Smooth muscle cell (in vitro differentiated cells): ENCODE measurements at regions not wholly inside any gene's neighbourhood (a gene's known extent, or its start where the extent isn't known, plus 50 kb on each side); places are given as distances from the start of the nearest gene placed in this dataset.

Experiments
- DNase-seq: peaks from one replicate; lab custom pipeline; 2025; ENCODE audit not compliant: unreplicated experiment; lab: John Stamatoyannopoulos, UW
- H2AFZ ChIP-seq: fragments of 200-600 bp; sonication (generic); 2 replicates; pipeline ENCODE4 v1.6.0; 2016; ENCODE audit warnings: antibody characterized with exemption, low read depth, mild to moderate bottlenecking
- H3F3A ChIP-seq: fragments of 200-600 bp; sonication (generic); 2 replicates; pipeline ENCODE4 v1.6.0; 2017; ENCODE audit warnings: antibody characterized with exemption, low read depth
- H3K27ac ChIP-seq: fragments of 200-600 bp; sonication (generic); 2 replicates; pipeline ENCODE4 v1.5.1; 2016; ENCODE audit warnings: low read depth, mild to moderate bottlenecking
- H3K27me3 ChIP-seq: fragments of 200-600 bp; sonication (generic); 2 replicates; pipeline ENCODE4 v1.6.1; 2016; ENCODE audit warnings: low read depth, mild to moderate bottlenecking
- H3K36me3 ChIP-seq: fragments of 200-600 bp; sonication (generic); 2 replicates; pipeline ENCODE4 v1.5.1; 2016; ENCODE audit warnings: low read depth
- H3K4me1 ChIP-seq: fragments of 200-600 bp; sonication (generic); 2 replicates; pipeline ENCODE4 v1.5.1; 2016; ENCODE audit warnings: low read depth
- H3K4me2 ChIP-seq: fragments of 200-600 bp; sonication (generic); 2 replicates; pipeline ENCODE4 v1.6.0; 2016; ENCODE audit warnings: mild to moderate bottlenecking
- H3K4me3 ChIP-seq: fragments of 200-600 bp; sonication (generic); 2 replicates; pipeline ENCODE4 v1.5.1; 2016; ENCODE audit warnings: mild to moderate bottlenecking
- H3K79me2 ChIP-seq: fragments of 200-600 bp; sonication (generic); 2 replicates; pipeline ENCODE4 v1.6.0; 2016; ENCODE audit warnings: low read depth, mild to moderate bottlenecking
- H3K9ac ChIP-seq: fragments of 200-600 bp; sonication (generic); 2 replicates; pipeline ENCODE4 v1.6.0; 2016; ENCODE audit warnings: low read depth
- H3K9me3 ChIP-seq: fragments of 200-600 bp; sonication (generic); replicated peaks from 2 replicates; pipeline ENCODE4 v1.5.1; 2016; ENCODE audit warnings: low read depth
- H4K20me1 ChIP-seq: fragments of 200-600 bp; sonication (generic); 2 replicates; pipeline ENCODE4 v1.6.0; 2016; ENCODE audit warnings: low read depth
- CTCF ChIP-seq: fragments of 200-600 bp; sonication (generic); IDR thresholded peaks from 2 replicates; pipeline ENCODE4 v1.5.1; 2017; ENCODE audit warnings: borderline replicate concordance, mild to moderate bottlenecking, antibody characterized with exemption; ENCODE audit not compliant: insufficient read depth, poor library complexity, severe bottlenecking
- WGBS: methylation state at CpG from one replicate; pipeline ENCODE4 v1.1.7; 2016; ENCODE audit warnings: low lambda C conversion rate; 5-methylcytosine and 5-hydroxymethylcytosine counted together

DNA sequence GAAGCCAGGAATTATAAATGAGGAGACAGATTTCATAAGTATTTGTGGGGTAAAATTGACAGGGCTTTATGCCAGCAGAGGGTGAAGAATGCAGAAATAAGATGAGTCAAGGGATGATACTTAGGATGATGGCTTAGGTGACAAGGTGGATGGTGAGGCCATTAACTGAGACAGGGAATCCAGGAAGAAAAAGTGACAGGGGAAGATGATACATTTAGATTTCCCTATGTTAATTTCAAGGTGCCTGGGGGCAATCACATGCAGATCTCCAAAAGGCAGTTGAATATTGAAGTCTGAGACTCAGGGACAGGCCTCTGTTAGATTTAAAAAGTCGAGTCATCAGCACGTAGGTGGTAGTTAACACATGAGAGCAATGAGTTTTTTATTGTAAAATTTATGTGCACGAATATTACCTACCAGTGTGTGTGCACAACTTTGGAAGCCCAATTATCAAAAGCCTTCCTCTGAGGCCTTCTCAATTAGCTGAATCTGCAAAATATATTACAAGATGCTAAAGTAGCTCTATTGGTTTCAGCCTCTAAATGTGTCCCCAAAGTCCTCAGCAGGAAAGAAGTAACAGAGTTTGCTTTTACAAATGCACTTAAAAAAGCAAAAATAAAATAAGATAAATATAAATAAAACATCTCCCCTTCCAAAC, 67.9 kb upstream of the CHL1 start:
- TF ChIP-seq CTCF, result no peak

DNA sequence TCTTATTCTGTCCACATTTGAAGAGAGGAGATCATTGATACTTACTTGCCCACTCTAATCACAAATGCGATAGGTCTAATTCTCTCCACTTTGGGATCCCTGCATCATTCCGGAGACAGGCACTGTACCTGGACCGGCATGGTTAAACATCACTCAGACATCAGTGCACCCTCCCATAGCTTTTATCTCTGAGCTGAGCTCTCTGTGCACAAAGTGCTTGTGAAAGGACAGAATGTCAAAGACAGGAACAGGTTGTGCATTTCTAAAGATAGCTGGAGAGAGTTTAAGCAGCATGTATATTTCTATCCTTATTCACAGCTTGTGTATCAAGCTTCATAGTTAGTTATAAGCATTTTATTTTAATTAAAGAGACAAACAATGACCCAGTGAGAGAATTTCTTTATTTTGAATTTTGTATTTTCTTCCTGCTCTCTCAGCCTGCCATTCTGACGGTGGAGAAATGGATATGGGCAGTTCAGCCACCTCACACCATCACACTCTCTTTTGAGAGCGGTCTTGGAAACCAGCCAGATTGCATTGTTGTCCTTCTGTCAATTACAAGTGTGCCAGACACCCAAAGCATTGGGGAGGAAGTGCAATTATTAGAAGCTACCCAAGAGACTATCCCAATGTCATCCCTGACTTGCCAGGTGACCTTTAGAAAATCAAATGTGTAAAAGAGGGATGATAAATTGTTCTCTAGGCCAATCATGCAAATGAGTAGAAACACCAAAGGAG, 65.2 kb upstream of the CHL1 start:
- H4K20me1 ChIP-seq, result no peaks in the 10 kb centered on the region
- H3K27me3 ChIP-seq, result no peaks in the 10 kb centered on the region
- no peak overlapping the region for H3K9ac ChIP-seq
- WGBS, result 90% methylated on average over 5 of the region's 5 CpGs
- no peak overlapping the region for H3K27ac ChIP-seq
- no peak overlapping the region for H3K4me2 ChIP-seq
- TF ChIP-seq CTCF, result no peak
- H3K9me3 ChIP-seq, result no peaks in the 10 kb centered on the region
- no peak overlapping the region for H2AFZ ChIP-seq
- no peaks in the 10 kb centered on the region for H3K4me1 ChIP-seq
- no peak for DNase-seq
- no peak overlapping the region for H3K4me3 ChIP-seq
- no peaks in the 10 kb centered on the region for H3F3A ChIP-seq
- no peaks in the 10 kb centered on the region for H3K36me3 ChIP-seq
- no peaks in the 10 kb centered on the region for H3K79me2 ChIP-seq

More for the DNA sequence above, 67.9 kb upstream of the CHL1 start:
- H3K27ac ChIP-seq, result no peak overlapping the region
- WGBS, result 67% methylated on average over 3 of the region's 3 CpGs
- no peak overlapping the region for H3K4me2 ChIP-seq
- no peaks in the 10 kb centered on the region for H3K9me3 ChIP-seq
- no peaks in the 10 kb centered on the region for H3K4me1 ChIP-seq
- no peak for DNase-seq
- no peaks in the 10 kb centered on the region for H3K36me3 ChIP-seq
- no peaks in the 10 kb centered on the region for H3F3A ChIP-seq
- no peaks in the 10 kb centered on the region for H4K20me1 ChIP-seq
- H3K27me3 ChIP-seq, result no peaks in the 10 kb centered on the region
- no peak overlapping the region for H3K9ac ChIP-seq
- no peak overlapping the region for H2AFZ ChIP-seq
- H3K79me2 ChIP-seq, result no peaks in the 10 kb centered on the region
- H3K4me3 ChIP-seq, result no peak overlapping the region

GRCh38 chr3:132378-132777, 64.2 kb upstream of the CHL1 start:
- no peaks in the 10 kb centered on the region for H3K36me3 ChIP-seq
- H2AFZ ChIP-seq, result no peak overlapping the region
- no peak overlapping the region for H3K4me3 ChIP-seq
- DNase-seq, result no peak
- H3K9me3 ChIP-seq, result no peaks in the 10 kb centered on the region
- no peak overlapping the region for H3K4me2 ChIP-seq
- H3K9ac ChIP-seq, result no peak overlapping the region
- H3K27ac ChIP-seq, result no peak overlapping the region
- H3F3A ChIP-seq, result no peaks in the 10 kb centered on the region
- TF ChIP-seq CTCF, result no peak
- no peaks in the 10 kb centered on the region for H3K27me3 ChIP-seq
- no peaks in the 10 kb centered on the region for H4K20me1 ChIP-seq
- no peaks in the 10 kb centered on the region for H3K4me1 ChIP-seq
- no peaks in the 10 kb centered on the region for H3K79me2 ChIP-seq

DNA sequence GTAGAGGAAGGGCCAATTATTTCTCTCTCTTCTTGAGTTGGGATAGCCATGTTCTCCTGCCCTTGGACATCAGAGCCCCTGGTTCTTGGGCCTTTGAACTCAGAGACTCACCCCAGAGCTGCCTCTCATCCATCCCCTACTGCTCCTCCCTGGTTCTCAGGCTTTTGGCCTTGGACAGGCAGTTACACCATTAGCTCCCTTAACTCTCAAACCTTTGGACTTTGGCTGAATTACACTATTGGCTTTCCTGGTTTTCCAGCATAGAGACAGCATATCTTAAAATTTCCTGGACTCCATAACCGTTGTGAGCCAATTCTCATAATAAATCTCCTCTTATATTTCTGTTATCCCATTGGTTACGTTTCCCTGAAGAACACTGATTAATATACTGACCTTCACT, 63.7 kb upstream of the CHL1 start:
- no peaks in the 10 kb centered on the region for H3K36me3 ChIP-seq
- H3K27me3 ChIP-seq, result no peaks in the 10 kb centered on the region
- H4K20me1 ChIP-seq, result no peaks in the 10 kb centered on the region
- no peaks in the 10 kb centered on the region for H3K4me1 ChIP-seq
- WGBS, result 79% methylated on average over 2 of the region's 2 CpGs
- no peak for DNase-seq
- H3K79me2 ChIP-seq, result no peaks in the 10 kb centered on the region
- no peaks in the 10 kb centered on the region for H3K9me3 ChIP-seq
- H3F3A ChIP-seq, result no peaks in the 10 kb centered on the region
- no peak overlapping the region for H2AFZ ChIP-seq
- no peak overlapping the region for H3K4me2 ChIP-seq
- H3K27ac ChIP-seq, result no peak overlapping the region
- TF ChIP-seq CTCF, result no peak
- no peak overlapping the region for H3K4me3 ChIP-seq
- H3K9ac ChIP-seq, result no peak overlapping the region
